H9 (cell line): ENCODE measurements at regions not wholly inside any gene's neighbourhood (a gene's known extent, or its start where the extent isn't known, plus 50 kb on each side); places are given as distances from the start of the nearest gene placed in this dataset.

Experiments
- DNase-seq: peaks from one replicate; pipeline ENCODE4 v3.0.0-alpha.2; 2017
- H2AFZ ChIP-seq: one replicate; pipeline ENCODE4 v1.6.1; 2013; ENCODE audit warnings: mild to moderate bottlenecking, low read length, control low read depth, moderate library complexity
- H2AK5ac ChIP-seq: 2 replicates; pipeline ENCODE4 v1.6.1; 2013; ENCODE audit warnings: low read length, control low read depth, mixed read lengths; ENCODE audit not compliant: insufficient read length
- H2BK120ac ChIP-seq: one replicate; pipeline ENCODE4 v1.6.1; 2013; ENCODE audit warnings: low read depth, mild to moderate bottlenecking, low read length, control low read depth, inconsistent platforms; ENCODE audit not compliant: poor library complexity, severe bottlenecking
- H2BK12ac ChIP-seq: 2 replicates; pipeline ENCODE4 v1.6.1; 2013; ENCODE audit warnings: low read length, control low read depth, mixed read lengths, low read depth; ENCODE audit not compliant: insufficient read length
- H2BK15ac ChIP-seq: 2 replicates; pipeline ENCODE4 v1.6.1; 2013; ENCODE audit warnings: low read depth, low read length, control low read depth
- H2BK20ac ChIP-seq: one replicate; pipeline ENCODE4 v1.6.1; 2013; ENCODE audit warnings: low read depth, mild to moderate bottlenecking, low read length, control low read depth, inconsistent platforms; ENCODE audit not compliant: poor library complexity, severe bottlenecking
- H2BK5ac ChIP-seq: 2 replicates; pipeline ENCODE4 v1.6.1; 2013; ENCODE audit warnings: low read length, control low read depth, mixed read lengths; ENCODE audit not compliant: insufficient read length
- H3K14ac ChIP-seq: 2 replicates; pipeline ENCODE4 v1.6.1; 2013; ENCODE audit warnings: low read length, control low read depth; ENCODE audit not compliant: insufficient read depth
- H3K18ac ChIP-seq: 2 replicates; pipeline ENCODE4 v1.6.1; 2013; ENCODE audit warnings: low read depth, mild to moderate bottlenecking, mixed read lengths, low read length, control low read depth; ENCODE audit not compliant: insufficient read length
- H3K23ac ChIP-seq: 2 replicates; pipeline ENCODE4 v1.6.1; 2013; ENCODE audit warnings: low read length, control low read depth, mixed read lengths, low read depth; ENCODE audit not compliant: insufficient read length
- H3K23me2 ChIP-seq: 2 replicates; pipeline ENCODE4 v1.6.1; 2013; ENCODE audit warnings: low read depth, mild to moderate bottlenecking, mixed read lengths, low read length, control low read depth; ENCODE audit not compliant: insufficient read length, poor library complexity, severe bottlenecking
- H3K27ac ChIP-seq: 2 replicates; pipeline ENCODE4 v1.5.1; 2013; ENCODE audit warnings: low read length, control low read depth, mixed read lengths, low read depth; ENCODE audit not compliant: insufficient read length
- H3K27me3 ChIP-seq: 2 replicates; pipeline ENCODE4 v1.6.1; 2013; ENCODE audit warnings: low read length, control low read depth, inconsistent platforms; ENCODE audit not compliant: insufficient read depth
- H3K4ac ChIP-seq: 2 replicates; pipeline ENCODE4 v1.6.1; 2013; ENCODE audit warnings: low read depth, mild to moderate bottlenecking, control low read depth, inconsistent platforms, low read length, moderate library complexity
- H3K4me1 ChIP-seq: 2 replicates; pipeline ENCODE4 v1.6.1; 2013; ENCODE audit warnings: low read length, control low read depth, inconsistent platforms; ENCODE audit not compliant: insufficient read depth
- H3K4me2 ChIP-seq: 2 replicates; pipeline ENCODE4 v1.6.1; 2013; ENCODE audit warnings: low read length, control low read depth, mixed read lengths; ENCODE audit not compliant: insufficient read length, insufficient read depth
- H3K56ac ChIP-seq: 2 replicates; pipeline ENCODE4 v1.6.1; 2013; ENCODE audit warnings: low read depth, mild to moderate bottlenecking, mixed read lengths, low read length, control low read depth; ENCODE audit not compliant: insufficient read length
- H3K79me1 ChIP-seq: 2 replicates; pipeline ENCODE4 v1.6.1; 2013; ENCODE audit warnings: low read depth, mild to moderate bottlenecking, moderate library complexity, low read length, control low read depth, inconsistent platforms; ENCODE audit not compliant: insufficient read depth, poor library complexity, severe bottlenecking
- H3K79me2 ChIP-seq: 2 replicates; pipeline ENCODE4 v1.6.1; 2013; ENCODE audit warnings: low read length, control low read depth, inconsistent platforms; ENCODE audit not compliant: insufficient read depth
- H3K9ac ChIP-seq: 2 replicates; pipeline ENCODE4 v1.6.1; 2013; ENCODE audit warnings: low read length, control low read depth, mixed read lengths; ENCODE audit not compliant: insufficient read length; ENCODE audit errors: extremely low read depth
- H3K9me3 ChIP-seq: one replicate; pipeline ENCODE4 v1.6.1; 2013; ENCODE audit warnings: low read depth, low read length, inconsistent platforms; ENCODE audit not compliant: control insufficient read depth
- H3T11ph ChIP-seq: one replicate; pipeline ENCODE4 v1.6.1; 2013; ENCODE audit warnings: mild to moderate bottlenecking, low read length, control low read depth, inconsistent platforms
- H4K20me1 ChIP-seq: one replicate; pipeline ENCODE4 v1.6.1; 2013; ENCODE audit not compliant: control insufficient read depth, insufficient read length, insufficient read depth
- H4K5ac ChIP-seq: 2 replicates; pipeline ENCODE4 v1.6.1; 2013; ENCODE audit warnings: low read depth, mild to moderate bottlenecking, mixed read lengths, low read length, control low read depth; ENCODE audit not compliant: insufficient read length
- H4K8ac ChIP-seq: replicated peaks from 2 replicates; pipeline ENCODE4 v1.6.1; 2013; ENCODE audit warnings: low read length, control low read depth, mixed read lengths, low read depth; ENCODE audit not compliant: insufficient read length
- H4K91ac ChIP-seq: 2 replicates; pipeline ENCODE4 v1.6.1; 2013; ENCODE audit warnings: low read depth, mild to moderate bottlenecking, moderate library complexity, mixed read lengths, low read length, control low read depth; ENCODE audit not compliant: insufficient read length
- H3K27ac Mint-ChIP-seq, 3 experiments: 2 replicates in 2 of 3; 3 replicates in 1 of 3; pipeline ENCODE4 v1.8.0; 2020 to 2021; ENCODE audit warnings: mixed read lengths in 3 of 3, mild to moderate bottlenecking in 1 of 3, moderate library complexity in 1 of 3
- H3K27me3 Mint-ChIP-seq: 2 replicates; pipeline ENCODE4 v1.8.0; 2021; ENCODE audit warnings: low read depth, mild to moderate bottlenecking, moderate library complexity, mixed read lengths
- H3K36me3 Mint-ChIP-seq, 3 experiments: 2 replicates in 2 of 3; 3 replicates in 1 of 3; pipeline ENCODE4 v1.8.0; 2020 to 2021; ENCODE audit warnings: low read depth in 3 of 3, mixed read lengths in 3 of 3; ENCODE audit not compliant: insufficient read depth in 1 of 3
- H3K4me1 Mint-ChIP-seq, 2 experiments: 2 replicates each; pipeline ENCODE4 v1.8.0; 2020; ENCODE audit warnings: mixed read lengths in 2 of 2
- H3K4me3 Mint-ChIP-seq, 2 experiments: 2 replicates in 1 of 2; 3 replicates in 1 of 2; pipeline ENCODE4 v1.8.0; 2020 to 2021; ENCODE audit warnings: mild to moderate bottlenecking in 2 of 2, mixed read lengths in 2 of 2, moderate library complexity in 1 of 2
- H3K9me3 Mint-ChIP-seq, 2 experiments: 2 replicates in 1 of 2; 3 replicates in 1 of 2; pipeline ENCODE4 v1.8.0; 2020; ENCODE audit warnings: mild to moderate bottlenecking in 2 of 2, mixed read lengths in 2 of 2, moderate library complexity in 1 of 2
- CTCF ChIP-seq: fragments of 200-600 bp; sonication (generic); conservative IDR thresholded peaks from 3 replicates; pipeline ENCODE4 v1.8.0; 2021; ENCODE audit warnings: antibody characterized with exemption, mild to moderate bottlenecking
- WGBS: extraction: QIAGEN DNeasy Blood & Tissue Kit; methylation state at CpG from one replicate; pipeline ENCODE4 v1.1.7; 2013; ENCODE audit warnings: missing lambda C conversion rate, low lambda C conversion rate, mixed read lengths; ENCODE audit not compliant: insufficient read length; ENCODE audit errors: extremely low coverage; 5-methylcytosine and 5-hydroxymethylcytosine counted together

GRCh38 chr11:23127706-23128105, 267.4 kb upstream of the CCDC179 start:
- H3K27ac ChIP-seq = no peak overlapping the region
- Mint-ChIP-seq H3K27ac (no peak overlapping the region), H3K36me3 (peaks cover under 1 to 14% (median 9%) of the 10 kb centered on the region in 3 experiments), H3K27me3 (no peaks in the 10 kb centered on the region), H3K4me1 (peaks cover 3 to 8% of the 10 kb centered on the region in 2 experiments; a peak in 2 of 4 replicates), H3K9me3 (peaks cover 9 to 14% of the 10 kb centered on the region in 2 experiments), H3K4me3 (no peak overlapping the region)
- H3K18ac ChIP-seq = no peak overlapping the region
- H2BK20ac ChIP-seq = no peak overlapping the region
- H2BK15ac ChIP-seq = no peak overlapping the region
- no peak overlapping the region for H3K23ac ChIP-seq
- H2BK5ac ChIP-seq = no peak overlapping the region
- H3K4ac ChIP-seq = no peak overlapping the region
- H2BK12ac ChIP-seq = no peak overlapping the region
- H3K27me3 ChIP-seq = no peaks in the 10 kb centered on the region
- H2AFZ ChIP-seq = no peak overlapping the region
- DNase-seq = no peak
- H3K9me3 ChIP-seq = no peaks in the 10 kb centered on the region
- H3K4me1 ChIP-seq = no peaks in the 10 kb centered on the region; the same call in 1 of the 2 replicates
- H4K5ac ChIP-seq = no peak overlapping the region
- no CpG with 5 or more reads among the region's 2 CpGs for WGBS
- H4K91ac ChIP-seq = no peak overlapping the region
- no peak overlapping the region for H3K56ac ChIP-seq
- H4K8ac ChIP-seq = no peak overlapping the region
- no peak for TF ChIP-seq CTCF
- H4K20me1 ChIP-seq = no peaks in the 10 kb centered on the region
- H3T11ph ChIP-seq = no peak overlapping the region
- H2AK5ac ChIP-seq = no peak overlapping the region
- H3K4me2 ChIP-seq = no peak overlapping the region
- H2BK120ac ChIP-seq = no peak overlapping the region
- no peaks in the 10 kb centered on the region for H3K79me2 ChIP-seq
- H3K79me1 ChIP-seq = no peaks in the 10 kb centered on the region
- H3K14ac ChIP-seq = no peak overlapping the region
- H3K9ac ChIP-seq = no peak overlapping the region
- H3K23me2 ChIP-seq = no peaks in the 10 kb centered on the region
